ENCODE measurements at regions not wholly inside any gene's neighbourhood (a gene's known extent, or its start where the extent isn't known, plus 50 kb on each side); places are given as distances from the start of the nearest gene placed in this dataset.

GRCh38 chr1:221887415-221887746 lies 145.5 kb upstream of the DUSP10 start:
- Histone ChIP-seq H2AK5ac (ENCODE audit: insufficient read length, low read length) (no peak overlapping the region), H2BK15ac (ENCODE audit: low read depth, low read length) (no peak overlapping the region), H2BK20ac (ENCODE audit: low read depth, low read length, poor library complexity, severe bottlenecking) (no peak overlapping the region), H4K5ac (ENCODE audit: insufficient read length, low read depth, low read length) (no peak overlapping the region), H3K27me3 (ENCODE audit: insufficient read depth, low read length) (no peaks in the 10 kb centered on the region), H4K20me1 (ENCODE audit: control insufficient read depth, insufficient read depth, insufficient read length) (no peaks in the 10 kb centered on the region), H2AFZ (ENCODE audit: low read length) (no peak overlapping the region), H3K4me2 (ENCODE audit: insufficient read depth, insufficient read length, low read length) (no peak overlapping the region), H2BK120ac (ENCODE audit: low read depth, low read length, poor library complexity, severe bottlenecking) (no peak overlapping the region), H3K56ac (ENCODE audit: insufficient read length, low read depth, low read length) (no peak overlapping the region), H3T11ph (ENCODE audit: low read length) (no peak overlapping the region), H2BK5ac (ENCODE audit: insufficient read length, low read length) (no peak overlapping the region), H4K91ac (ENCODE audit: insufficient read length, low read depth, low read length) (no peak overlapping the region), H3K4ac (ENCODE audit: low read depth, low read length) (no peak overlapping the region), H2BK12ac (ENCODE audit: insufficient read length, low read depth, low read length) (no peak overlapping the region), H3K27ac (ENCODE audit: insufficient read length, low read depth, low read length) (no peak overlapping the region), H3K18ac (ENCODE audit: insufficient read length, low read depth, low read length) (no peak overlapping the region), H3K9me3 (ENCODE audit: control insufficient read depth, low read depth, low read length) (no peaks in the 10 kb centered on the region), H3K14ac (ENCODE audit: insufficient read depth, low read length) (no peak overlapping the region), H3K4me1 (ENCODE audit: insufficient read depth, low read length) (no peaks in the 10 kb centered on the region), H3K79me1 (ENCODE audit: insufficient read depth, low read depth, low read length, poor library complexity, severe bottlenecking) (no peaks in the 10 kb centered on the region), H3K23ac (ENCODE audit: insufficient read length, low read depth, low read length) (no peak overlapping the region), H4K8ac (replicated peaks; ENCODE audit: insufficient read length, low read depth, low read length) (no peak overlapping the region), H3K79me2 (ENCODE audit: insufficient read depth, low read length) (no peaks in the 10 kb centered on the region), H3K23me2 (ENCODE audit: insufficient read length, low read depth, low read length, poor library complexity, severe bottlenecking) (no peaks in the 10 kb centered on the region), H3K9ac (ENCODE audit: extremely low read depth, insufficient read length, low read length) (no peak overlapping the region)
- peaks cover 5 to 11% of the 10 kb centered on the region in 2 experiments; a peak in 2 of 4 replicates for H3K4me1 Mint-ChIP-seq
- no peak for TF ChIP-seq CTCF (conservative IDR thresholded peaks at IDR 0.05)
- H3K27ac Mint-ChIP-seq: no peak overlapping the region; a peak in 1 of 7 replicates
- no peaks in the 10 kb centered on the region for H3K9me3 Mint-ChIP-seq
- DNase-seq: no peak
- no peak overlapping the region for H3K4me3 Mint-ChIP-seq
- WGBS (ENCODE audit: extremely low coverage, insufficient read length, low lambda C conversion rate): no CpG with 5 or more reads among the region's 3 CpGs
- no peaks in the 10 kb centered on the region for H3K36me3 Mint-ChIP-seq (ENCODE audit: insufficient read depth in 1 of 3, low read depth in 3 of 3)
- H3K27me3 Mint-ChIP-seq (ENCODE audit: low read depth): no peaks in the 10 kb centered on the region
